ENCODE measurements at regions not wholly inside any gene's neighbourhood (a gene's known extent, or its start where the extent isn't known, plus 50 kb on each side); places are given as distances from the start of the nearest gene placed in this dataset.

GRCh38 chr2:126403039-126403628, 252.8 kb upstream of the GYPC start:
- no peak for DNase-seq (ENCODE audit: low spot score)

GRCh38 chr2:126406267-126406666, 249.7 kb upstream of the GYPC start:
- DNase-seq (ENCODE audit: low spot score), result no peak

GRCh38 chr2:126408671-126409070, 247.3 kb upstream of the GYPC start:
- no peak for DNase-seq (ENCODE audit: low spot score)

GRCh38 chr2:126409850-126410249, 246.1 kb upstream of the GYPC start:
- no peak for DNase-seq (ENCODE audit: low spot score)

GRCh38 chr2:126413079-126413478, 242.9 kb upstream of the GYPC start:
- no peak for DNase-seq (ENCODE audit: low spot score)

DNA sequence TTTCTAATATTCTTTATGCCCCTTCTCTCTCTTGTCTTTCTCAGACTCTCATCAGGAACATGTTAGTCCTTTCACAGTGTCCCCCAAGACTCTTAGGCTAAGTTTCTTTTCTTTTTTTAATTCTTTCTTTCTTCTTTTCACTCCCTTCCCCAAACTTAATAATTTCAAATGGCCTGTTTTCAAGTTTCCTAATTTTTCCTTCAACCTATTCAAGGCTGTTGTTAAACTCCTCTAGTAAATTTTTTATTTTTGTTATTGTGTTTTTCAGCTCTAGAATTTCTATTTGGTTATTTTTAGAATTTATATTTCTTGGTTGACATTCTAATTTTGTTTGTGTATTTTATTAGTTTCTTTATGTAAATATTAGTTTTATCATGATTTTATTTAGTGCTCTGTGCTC, 236.6 kb upstream of the GYPC start:
- no peak for DNase-seq (ENCODE audit: low spot score)

DNA sequence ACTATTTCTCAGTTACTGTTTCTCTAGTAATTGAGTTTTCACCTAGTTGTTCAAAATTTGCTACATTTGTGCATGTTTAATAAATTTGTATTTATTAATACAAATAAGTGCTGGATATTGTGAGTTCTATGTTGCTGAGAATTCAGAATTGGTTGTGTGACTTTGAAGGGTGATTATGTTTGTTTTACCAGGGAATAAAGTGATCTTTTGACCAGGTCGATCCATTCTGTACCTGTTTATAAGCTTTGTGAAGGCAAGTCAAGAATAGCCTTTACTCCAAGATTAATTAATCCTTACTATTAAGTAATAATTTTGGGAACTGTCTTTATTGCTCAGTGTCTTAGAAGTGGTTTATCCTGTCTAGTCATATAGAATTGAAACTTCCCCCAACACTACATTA, 230.0 kb upstream of the GYPC start:
- DNase-seq (ENCODE audit: low spot score), result no peak

- DNase-seq (ENCODE audit: low spot score), result no peak
These were observed 226.9 kb upstream of the GYPC start for GRCh38 chr2:126429103-126429502.

GRCh38 chr2:126431136-126431535, 224.8 kb upstream of the GYPC start:
- no peak for DNase-seq (ENCODE audit: low spot score)

GRCh38 chr2:126436411-126436810, 219.5 kb upstream of the GYPC start:
- DNase-seq (ENCODE audit: low spot score), result no peak

GRCh38 chr2:126437016-126437415, 218.9 kb upstream of the GYPC start:
- DNase-seq (ENCODE audit: low spot score), result no peak

- DNase-seq (ENCODE audit: low spot score), result no peak
These were observed 211.4 kb upstream of the GYPC start for GRCh38 chr2:126444512-126444911.

DNA sequence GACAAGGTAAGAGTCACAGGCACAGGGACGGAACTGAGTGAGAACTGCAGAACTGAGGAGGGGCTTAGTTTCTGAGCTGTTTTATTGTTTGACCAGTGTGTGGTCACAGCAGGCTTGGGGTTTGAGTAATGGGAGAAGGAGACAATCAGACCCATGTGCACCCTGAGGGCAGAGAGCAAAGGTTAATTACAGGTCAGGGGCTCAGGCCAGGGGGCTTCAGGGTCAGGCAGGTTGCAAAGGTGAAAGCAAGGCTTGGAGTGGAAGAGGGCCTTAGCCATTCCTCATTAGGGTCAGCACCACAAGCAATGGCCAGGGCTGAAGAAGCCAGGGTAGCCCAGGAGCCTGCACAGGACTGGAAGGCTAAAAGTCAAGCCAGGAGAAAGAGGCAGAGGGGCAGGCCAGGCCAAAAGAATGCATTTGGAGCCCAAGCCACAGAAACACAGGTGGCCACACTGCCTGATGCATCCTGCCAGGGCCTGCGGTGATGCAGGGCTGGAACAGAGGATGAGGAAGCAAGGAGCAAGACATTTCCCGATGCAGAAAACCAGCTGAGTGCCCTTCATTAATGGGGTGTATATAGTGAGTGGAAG, 209.8 kb upstream of the GYPC start:
- DNase-seq (ENCODE audit: low spot score), result no peak

- no peak for DNase-seq (ENCODE audit: low spot score)
These were observed 207.3 kb upstream of the GYPC start for GRCh38 chr2:126448611-126449010.

GRCh38 chr2:126449677-126450076, 206.3 kb upstream of the GYPC start:
- no peak for DNase-seq (ENCODE audit: low spot score)

DNA sequence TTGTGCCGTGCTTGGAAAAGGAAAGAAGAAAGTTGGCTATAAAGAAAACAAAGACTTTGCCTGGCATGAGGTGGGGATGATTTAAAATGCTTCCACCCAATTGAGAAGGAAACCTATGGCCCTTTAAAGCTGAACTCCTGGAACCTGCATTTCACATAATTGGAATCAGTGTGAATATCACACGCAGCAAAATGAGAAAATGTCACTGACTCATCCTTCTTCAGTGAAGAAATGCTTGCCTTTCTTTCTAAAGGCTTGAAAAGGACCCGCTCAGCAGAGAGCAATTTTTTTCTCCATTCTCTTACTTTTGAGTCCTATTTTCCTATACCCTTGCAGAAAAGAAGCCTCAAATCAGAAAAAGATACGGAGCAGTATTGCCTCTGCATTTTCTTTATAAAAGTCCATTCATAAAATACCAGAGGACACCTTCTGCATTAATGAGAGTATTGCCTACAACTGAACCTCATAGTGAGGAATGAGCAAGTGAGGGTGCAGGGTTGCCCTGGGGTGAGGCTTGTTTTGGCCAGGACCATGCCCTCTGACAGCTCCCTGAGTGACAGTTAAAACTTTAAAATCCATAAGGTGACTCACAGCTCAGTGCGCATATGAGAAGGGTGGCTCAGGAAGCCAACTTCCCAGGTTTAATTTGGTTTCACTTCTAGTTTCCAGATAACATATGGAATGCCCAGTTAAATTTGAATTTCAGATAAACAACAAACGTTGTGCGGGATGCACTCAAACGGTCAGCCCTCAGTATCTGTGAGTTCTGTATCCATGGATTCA, 191.9 kb upstream of the GYPC start:
- no peak for DNase-seq (ENCODE audit: low spot score)

GRCh38 chr2:126467367-126468054, 188.4 kb upstream of the GYPC start:
- no peak for DNase-seq (ENCODE audit: low spot score)

- no peak for DNase-seq (ENCODE audit: low spot score)
These were observed 180.9 kb upstream of the GYPC start for GRCh38 chr2:126475031-126475430.

GRCh38 chr2:126476691-126477090, 179.3 kb upstream of the GYPC start:
- no peak for DNase-seq (ENCODE audit: low spot score)

- DNase-seq (ENCODE audit: low spot score), result no peak
These were observed 175.9 kb upstream of the GYPC start for GRCh38 chr2:126480033-126480432.

DNA sequence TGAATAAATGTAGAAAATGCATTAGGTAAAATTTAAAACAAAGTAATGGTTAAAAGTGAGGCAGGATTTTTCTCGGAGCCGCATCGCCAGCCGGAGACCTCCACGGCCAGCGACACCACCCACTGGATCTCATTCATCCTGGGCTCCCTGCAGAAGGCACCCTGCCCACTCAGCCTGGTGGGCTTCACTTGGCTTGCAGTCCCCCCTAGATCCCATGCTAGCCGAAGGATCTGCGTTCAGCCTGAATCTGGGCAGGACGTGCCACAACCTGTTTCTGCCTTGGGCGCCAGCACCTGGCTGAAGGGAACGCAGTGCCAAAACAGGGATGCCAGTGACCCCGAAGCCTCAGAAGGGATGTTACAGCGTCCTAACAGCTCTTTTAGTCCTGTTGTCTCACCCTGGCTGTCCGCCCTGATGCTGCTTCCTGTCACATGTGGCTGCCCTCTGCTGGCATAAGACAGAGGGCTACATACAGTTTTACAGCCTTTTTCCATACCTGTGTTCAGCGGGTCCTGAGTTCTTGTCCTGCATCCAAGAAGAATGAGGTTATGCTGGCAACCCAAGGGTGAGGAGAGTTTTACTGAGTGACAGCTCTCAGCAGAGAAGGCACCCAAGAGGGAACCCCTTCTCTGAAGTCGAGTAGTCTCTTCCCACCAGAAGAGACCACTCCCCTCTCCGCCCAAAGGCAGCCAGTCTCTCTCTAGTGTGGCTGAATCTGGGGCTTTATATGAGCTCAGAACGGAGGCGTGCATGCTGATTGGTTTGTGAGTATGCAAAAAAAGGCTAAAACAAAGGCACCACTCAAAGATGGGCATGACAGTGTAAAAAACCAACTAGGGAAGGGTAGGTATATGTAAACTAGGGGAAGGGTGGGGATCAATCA, 173.1 kb upstream of the GYPC start:
- DNase-seq (ENCODE audit: low spot score), result no peak

- no peak for DNase-seq (ENCODE audit: low spot score)
These were observed 161.4 kb upstream of the GYPC start for GRCh38 chr2:126494593-126494992.

Measured in LoVo (cell line).